ENCODE measurements at regions not wholly inside any gene's neighbourhood (a gene's known extent, or its start where the extent isn't known, plus 50 kb on each side); places are given as distances from the start of the nearest gene placed in this dataset.

- POLR2A ChIA-PET (ENCODE audit: unreplicated experiment): no interaction called here
- Histone ChIP-seq H3K27me3 (ENCODE audit: low read length) (peaks cover 34% of the 10 kb centered on the region), H2AFZ (ENCODE audit: low read length) (no peak overlapping the region), H3K36me3 (ENCODE audit: low read depth, low read length) (no peaks in the 10 kb centered on the region), H3K9me2 (replicated peaks; ENCODE audit: low read length) (no peaks in the 10 kb centered on the region), H3K4me2 (ENCODE audit: low read length) (no peak overlapping the region), H3F3A (ENCODE audit: low read length, unreplicated experiment) (no peaks in the 10 kb centered on the region), H4K20me1 (ENCODE audit: low read length) (no peaks in the 10 kb centered on the region), H3K9me3 (ENCODE audit: low read length) (no peaks in the 10 kb centered on the region), H3K9ac (ENCODE audit: low read length) (no peak overlapping the region), H3K4me1 (ENCODE audit: insufficient read depth, low read length) (no peaks in the 10 kb centered on the region), H3K79me2 (ENCODE audit: low read length) (no peaks in the 10 kb centered on the region), H3K4me3 (ENCODE audit: low read length) (no peak overlapping the region), H3K27ac (ENCODE audit: low read length) (no peak overlapping the region)
- CTCF ChIA-PET: no interaction called here
- BruUV-seq (replicated peaks): no TSS peak
- DNase-seq (no peak), ATAC-seq (no peak)
- no peak for TF ChIP-seq EZH2phosphoT487 (IDR thresholded peaks at IDR 0.05; ENCODE audit: borderline replicate concordance, low read length)
- TF ChIP-seq CTCF (conservative IDR thresholded peaks at IDR 0.05; ENCODE audit: low read depth, low read length): no peak
- TF ChIP-seq EZH2 (IDR thresholded peaks at IDR 0.05; ENCODE audit: low read length, unreplicated experiment): no peak
- intact Hi-C loops (cut with micrococcal nuclease): loop anchor here (5.0 kb wide), 1 partner anchor 130 kb away; no protein-coding TSS in a partner anchor
Observed at GRCh38 chr13:21767032-21767431, 96.2 kb downstream of the FGF9 start.

GRCh38 chr13:21771075-21771474 lies 100.2 kb downstream of the FGF9 start:
- BruUV-seq (replicated peaks): no TSS peak
- no peaks in the 10 kb centered on the region for H3K4me1 ChIP-seq (ENCODE audit: insufficient read depth, low read length)
- no peaks in the 10 kb centered on the region for H3K9me3 ChIP-seq (ENCODE audit: low read length)
- intact Hi-C loops (cut with micrococcal nuclease): no loop called here
- no peak for ATAC-seq
- H3K4me2 ChIP-seq (ENCODE audit: low read length): no peak overlapping the region
- TF ChIP-seq CTCF (conservative IDR thresholded peaks at IDR 0.05; ENCODE audit: low read depth, low read length) (no peak), EZH2 (IDR thresholded peaks at IDR 0.05; ENCODE audit: low read length, unreplicated experiment) (no peak), EZH2phosphoT487 (IDR thresholded peaks at IDR 0.05; ENCODE audit: borderline replicate concordance, low read length) (no peak)
- no peak for DNase-seq
- ChIA-PET CTCF (no interaction called here), POLR2A (ENCODE audit: unreplicated experiment) (no interaction called here)
- H2AFZ ChIP-seq (ENCODE audit: low read length): no peak overlapping the region
- no peaks in the 10 kb centered on the region for H4K20me1 ChIP-seq (ENCODE audit: low read length)
- H3K4me3 ChIP-seq (ENCODE audit: low read length): no peak overlapping the region
- H3K79me2 ChIP-seq (ENCODE audit: low read length): no peaks in the 10 kb centered on the region
- H3K27me3 ChIP-seq (ENCODE audit: low read length): peaks cover 19% of the 10 kb centered on the region
- no peaks in the 10 kb centered on the region for H3F3A ChIP-seq (ENCODE audit: low read length, unreplicated experiment)
- H3K9me2 ChIP-seq (replicated peaks; ENCODE audit: low read length): no peaks in the 10 kb centered on the region
- H3K9ac ChIP-seq (ENCODE audit: low read length): no peak overlapping the region
- no peaks in the 10 kb centered on the region for H3K36me3 ChIP-seq (ENCODE audit: low read depth, low read length)
- no peak overlapping the region for H3K27ac ChIP-seq (ENCODE audit: low read length)

- H3K9ac ChIP-seq (ENCODE audit: low read length): no peak overlapping the region
- H3K36me3 ChIP-seq (ENCODE audit: low read depth, low read length): no peaks in the 10 kb centered on the region
- ChIA-PET CTCF (no interaction called here), POLR2A (ENCODE audit: unreplicated experiment) (no interaction called here)
- no peak for TF ChIP-seq EZH2phosphoT487 (IDR thresholded peaks at IDR 0.05; ENCODE audit: borderline replicate concordance, low read length)
- no peak for TF ChIP-seq EZH2 (IDR thresholded peaks at IDR 0.05; ENCODE audit: low read length, unreplicated experiment)
- TF ChIP-seq CTCF (conservative IDR thresholded peaks at IDR 0.05; ENCODE audit: low read depth, low read length): no peak
- ATAC-seq: no peak
- H3K4me1 ChIP-seq (ENCODE audit: insufficient read depth, low read length): no peaks in the 10 kb centered on the region
- intact Hi-C loops (cut with micrococcal nuclease): no loop called here
- no peak overlapping the region for H3K4me2 ChIP-seq (ENCODE audit: low read length)
- H3K9me2 ChIP-seq (replicated peaks; ENCODE audit: low read length): no peaks in the 10 kb centered on the region
- H2AFZ ChIP-seq (ENCODE audit: low read length): no peak overlapping the region
- no peaks in the 10 kb centered on the region for H3F3A ChIP-seq (ENCODE audit: low read length, unreplicated experiment)
- no peaks in the 10 kb centered on the region for H3K79me2 ChIP-seq (ENCODE audit: low read length)
- H4K20me1 ChIP-seq (ENCODE audit: low read length): no peaks in the 10 kb centered on the region
- DNase-seq: no peak
- no TSS peak for BruUV-seq (replicated peaks)
- no peak overlapping the region for H3K27ac ChIP-seq (ENCODE audit: low read length)
- H3K27me3 ChIP-seq (ENCODE audit: low read length): peaks cover 10% of the 10 kb centered on the region; the same call in 1 of the 2 replicates
- H3K4me3 ChIP-seq (ENCODE audit: low read length): no peak overlapping the region
- H3K9me3 ChIP-seq (ENCODE audit: low read length): no peaks in the 10 kb centered on the region
Observed at GRCh38 chr13:21777166-21777565, 106.3 kb downstream of the FGF9 start.
